ENCODE measurements at regions not wholly inside any gene's neighbourhood (a gene's known extent, or its start where the extent isn't known, plus 50 kb on each side); places are given as distances from the start of the nearest gene placed in this dataset.

DNA sequence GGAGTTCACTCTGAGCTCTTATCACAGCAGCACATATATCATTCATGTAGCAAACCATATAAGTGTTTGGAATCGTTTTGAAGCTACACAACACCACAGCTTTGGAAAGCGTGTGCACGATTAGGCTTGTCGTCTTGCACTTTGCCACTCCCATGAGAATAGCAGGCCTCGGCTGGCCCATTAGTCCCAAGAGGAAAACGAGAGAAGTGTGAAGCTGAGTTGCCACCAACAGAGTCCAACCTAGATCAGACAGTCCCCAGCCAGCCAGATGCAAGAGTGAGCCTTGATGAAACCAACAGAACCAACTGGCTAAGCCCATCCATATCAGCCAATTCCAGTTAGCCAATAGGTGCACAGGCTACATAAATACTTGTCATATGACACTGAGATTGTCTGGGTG, 238.4 kb downstream of the C1orf94 start:
- no peak for DNase-seq

DNA sequence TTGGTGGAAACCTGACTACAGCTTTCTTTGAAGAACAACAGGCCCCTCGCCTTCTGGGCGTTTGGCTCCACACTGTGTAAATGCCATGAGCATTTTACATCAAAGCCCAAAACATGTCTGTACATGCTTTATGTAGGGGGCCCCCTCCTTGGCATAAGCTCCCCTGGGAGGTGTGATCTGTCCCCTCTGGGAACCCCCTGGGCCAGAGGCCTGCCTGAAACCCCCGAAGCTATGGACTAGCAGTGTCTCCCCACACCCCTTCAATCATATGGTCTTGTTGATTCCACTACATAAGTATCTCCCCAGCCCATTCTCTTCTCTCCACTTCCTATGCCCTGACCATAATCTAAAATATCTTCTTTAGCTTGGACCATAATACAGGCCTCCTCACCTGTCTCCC, 241.5 kb downstream of the C1orf94 start:
- no peak for DNase-seq

DNA sequence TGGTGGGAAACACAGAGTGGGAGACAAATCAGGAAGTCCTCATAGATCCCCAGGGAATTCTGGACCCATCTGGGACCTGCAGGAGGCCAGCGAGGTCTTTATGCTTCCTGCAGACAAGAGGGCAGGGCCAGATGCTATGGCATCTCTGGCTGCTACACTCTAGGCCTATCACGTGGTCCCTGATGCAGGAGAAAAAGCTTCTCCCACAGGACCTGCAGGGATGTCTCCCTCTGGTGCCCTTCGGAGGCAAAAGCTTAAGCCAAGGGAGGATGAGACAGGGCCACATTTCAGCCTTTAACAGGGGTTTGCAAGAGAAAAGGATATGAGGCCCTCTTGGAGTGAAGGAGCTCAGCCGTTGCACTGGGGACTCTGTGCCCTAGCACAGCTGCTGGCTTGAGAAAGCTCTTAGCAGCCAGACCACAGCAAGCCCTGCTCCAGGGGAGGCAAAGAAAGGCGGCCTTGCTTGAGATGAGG, 243.0 kb downstream of the C1orf94 start:
- no peak for DNase-seq

GRCh38 chr1:34425046-34425445, 248.3 kb downstream of the C1orf94 start:
- no peak for DNase-seq

- DNase-seq, result no peak
Measured at GRCh38 chr1:34425785-34426184, 249.1 kb downstream of the C1orf94 start.

DNA sequence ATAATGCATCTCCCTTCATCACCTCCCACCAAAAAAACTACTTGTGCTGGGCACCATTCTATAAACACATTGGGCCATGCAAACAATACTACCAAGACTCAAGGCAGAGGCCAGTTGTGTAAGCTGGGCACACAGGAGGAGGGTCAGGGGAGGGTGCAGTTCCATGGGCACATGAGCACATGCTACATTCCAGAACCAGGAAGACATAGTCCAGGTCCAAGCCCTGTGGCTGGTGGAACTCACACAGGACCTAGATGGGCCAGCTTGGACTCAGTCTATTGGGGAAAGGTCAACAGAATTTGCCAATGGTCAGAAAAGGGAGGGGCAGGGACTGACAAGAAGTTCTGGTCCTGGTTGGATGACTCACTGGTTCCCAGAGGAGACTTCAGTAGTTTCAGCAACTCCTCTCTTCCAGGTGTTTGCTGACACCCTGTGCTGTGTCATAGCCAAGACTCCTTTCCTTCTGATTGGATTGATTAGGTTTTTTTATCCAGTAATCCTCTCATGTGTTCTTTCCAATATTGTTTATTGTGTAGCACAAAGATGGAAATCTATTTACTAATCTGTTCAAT, 249.7 kb downstream of the C1orf94 start:
- DNase-seq, result no peak

GRCh38 chr1:34427170-34427569, 250.5 kb downstream of the C1orf94 start:
- DNase-seq, result no peak

GRCh38 chr1:34433099-34433498, 256.4 kb downstream of the C1orf94 start:
- DNase-seq, result no peak

GRCh38 chr1:34436836-34437235, 260.1 kb downstream of the C1orf94 start:
- DNase-seq, result no peak

DNA sequence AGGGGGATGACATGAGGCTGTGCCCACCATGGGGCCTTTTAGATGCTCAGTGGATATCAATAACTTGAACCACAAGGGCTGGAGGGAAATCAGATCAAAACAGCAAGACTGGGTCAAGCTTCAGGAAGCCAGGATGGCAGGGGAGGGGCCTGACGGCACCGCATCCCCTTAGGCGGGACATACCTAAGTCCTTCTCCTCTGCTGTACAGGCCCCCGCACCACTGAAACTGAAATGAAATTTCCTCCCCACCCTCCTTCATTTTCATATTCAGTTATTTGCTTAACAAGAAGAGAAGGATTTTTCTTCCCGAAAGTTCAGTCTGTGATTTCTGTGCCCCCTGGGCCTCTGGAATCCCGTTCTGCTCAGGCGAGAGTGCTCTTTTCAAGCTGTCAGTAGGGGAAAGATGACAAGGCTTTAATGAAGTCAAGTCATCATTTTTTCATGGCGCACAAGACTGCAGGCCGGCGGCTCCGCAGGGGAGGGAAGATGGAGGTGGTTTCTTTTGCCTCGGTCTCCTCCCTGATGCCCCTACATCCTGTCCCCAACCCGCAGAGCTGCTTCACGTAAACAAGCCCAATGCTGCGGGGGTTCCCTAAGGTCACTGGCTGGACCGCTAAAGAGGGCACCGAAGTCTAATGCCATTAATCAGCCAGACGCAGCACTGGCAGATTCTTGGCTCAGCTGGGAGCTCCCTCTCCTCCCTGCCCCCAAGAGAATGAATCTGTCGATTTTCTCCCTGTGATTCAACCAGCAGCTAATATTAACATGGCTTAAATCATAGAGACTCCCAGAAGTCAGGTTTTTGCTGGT, 264.8 kb downstream of the C1orf94 start:
- DNase-seq, result no peak

DNA sequence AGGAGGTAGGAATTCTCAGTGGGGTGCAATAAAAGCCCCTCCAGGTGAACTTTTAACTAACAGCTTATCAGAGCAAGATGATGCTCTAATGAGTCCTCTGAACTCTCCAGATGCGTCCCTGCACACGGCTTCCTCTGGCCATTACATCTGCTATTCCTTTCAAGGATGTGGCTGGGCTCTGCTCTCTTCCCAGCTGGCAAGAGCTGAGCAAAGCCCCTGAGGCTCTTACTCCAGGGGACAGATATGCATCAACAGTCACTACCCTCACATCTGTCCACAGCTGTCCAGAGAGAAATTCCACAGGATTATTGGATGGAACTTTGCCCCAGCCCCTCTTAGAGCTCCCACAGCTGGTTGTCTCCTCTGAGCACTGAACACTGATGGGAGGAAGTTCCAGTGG, 267.8 kb downstream of the C1orf94 start:
- no peak for DNase-seq

DNA sequence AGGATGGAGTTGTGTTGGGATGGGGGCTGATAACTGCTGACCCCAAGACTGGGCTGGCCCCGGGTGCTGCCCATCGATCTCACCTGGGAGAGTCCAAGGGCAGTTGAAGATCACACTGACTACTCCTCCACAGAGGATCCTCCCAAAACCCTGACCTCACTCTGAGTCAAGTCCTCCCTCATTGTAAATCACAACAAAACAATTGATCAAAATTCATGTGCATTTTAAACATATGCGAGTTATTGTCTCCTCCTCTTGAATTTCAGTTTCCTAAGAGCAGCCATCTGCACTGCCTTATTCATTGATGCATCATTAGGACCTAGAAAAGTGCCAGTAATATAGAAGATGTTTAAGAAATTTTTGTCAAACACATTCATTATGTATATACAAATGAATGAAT, 273.6 kb downstream of the C1orf94 start:
- no peak for DNase-seq

DNA sequence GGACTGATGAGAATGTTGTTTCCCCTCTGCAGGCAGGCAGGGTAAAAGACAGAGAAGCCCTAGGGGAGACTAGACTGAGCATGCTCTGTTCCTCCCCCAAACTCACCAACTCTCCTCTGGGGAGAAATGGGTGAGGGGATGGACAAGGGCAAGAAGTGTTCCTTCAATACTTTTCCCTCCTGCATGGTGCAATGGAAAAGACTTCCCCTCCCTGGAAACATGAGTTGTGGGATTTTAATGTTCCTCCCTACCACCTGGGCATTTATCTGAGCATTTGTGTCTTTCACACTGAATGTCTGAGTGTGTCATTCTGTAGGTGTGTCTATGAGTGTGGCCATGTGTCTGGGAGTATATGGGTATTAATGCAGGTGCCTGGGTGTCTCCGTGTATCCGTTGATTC, 275.7 kb downstream of the C1orf94 start:
- no peak for DNase-seq

- no peak for DNase-seq
Measured at GRCh38 chr1:34455121-34455520, 278.4 kb downstream of the C1orf94 start.

DNA sequence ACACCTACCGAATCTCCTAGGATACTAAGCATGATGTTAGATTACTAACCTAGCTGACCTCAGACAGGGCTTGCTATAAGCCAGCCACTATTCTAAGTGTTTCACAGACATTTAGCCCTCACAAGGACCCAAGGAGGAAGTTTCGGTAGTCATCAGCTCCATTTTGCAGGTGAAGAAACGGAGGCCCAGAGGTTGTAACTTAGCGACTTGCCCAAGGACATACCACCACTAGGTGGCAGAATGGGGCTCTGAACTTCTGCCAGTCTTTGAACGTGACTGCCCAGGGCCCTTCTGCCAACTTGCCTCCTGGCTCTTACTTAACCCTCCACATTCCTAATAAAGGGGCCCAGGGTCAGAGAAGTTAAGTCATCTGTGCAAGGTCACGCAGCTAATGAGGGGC, 283.5 kb downstream of the C1orf94 start:
- peak; percentile 26 for DNase-seq

DNA sequence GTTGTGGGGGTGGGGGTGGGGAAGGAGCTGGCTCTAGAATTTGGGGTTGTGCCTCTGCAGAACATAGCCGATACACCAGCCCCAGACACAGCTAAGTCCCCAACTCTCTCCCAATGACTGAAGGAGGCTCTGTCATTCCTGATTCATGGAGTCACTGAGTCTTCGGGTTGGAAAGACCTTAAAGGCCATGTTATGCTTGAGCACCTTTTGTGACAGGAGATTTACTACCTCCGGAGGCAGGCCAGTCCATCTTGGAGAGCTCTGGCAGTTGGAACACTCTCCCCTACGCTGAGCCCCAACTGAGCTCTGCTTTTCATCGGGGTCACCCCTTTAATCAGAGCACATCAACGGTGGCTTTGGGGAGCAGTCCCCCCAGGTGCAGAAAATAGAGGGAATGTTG, 284.4 kb upstream of the GJB5 start:
- DNase-seq, result no peak

- no peak for DNase-seq
Measured at GRCh38 chr1:34474566-34474965, 280.3 kb upstream of the GJB5 start.

DNA sequence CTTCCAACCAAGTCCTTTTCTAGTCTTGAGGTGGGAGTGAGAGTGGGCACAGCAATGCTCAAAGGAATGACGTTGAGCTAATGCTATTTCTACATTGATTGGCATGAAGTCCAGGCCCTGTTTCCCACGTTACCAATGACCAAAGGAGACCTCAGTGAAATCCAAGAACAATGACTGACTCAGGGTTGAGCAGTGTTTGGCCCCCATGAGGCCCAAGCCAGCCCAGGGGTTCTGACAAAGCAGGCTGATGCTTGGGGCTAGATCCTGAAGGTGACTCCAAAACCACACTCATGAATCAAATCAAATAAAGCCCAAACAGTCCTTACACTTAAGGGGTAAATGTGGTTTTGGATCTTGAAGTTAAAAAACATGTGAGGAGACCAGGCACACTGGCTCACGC, 278.5 kb upstream of the GJB5 start:
- DNase-seq, result no peak

DNA sequence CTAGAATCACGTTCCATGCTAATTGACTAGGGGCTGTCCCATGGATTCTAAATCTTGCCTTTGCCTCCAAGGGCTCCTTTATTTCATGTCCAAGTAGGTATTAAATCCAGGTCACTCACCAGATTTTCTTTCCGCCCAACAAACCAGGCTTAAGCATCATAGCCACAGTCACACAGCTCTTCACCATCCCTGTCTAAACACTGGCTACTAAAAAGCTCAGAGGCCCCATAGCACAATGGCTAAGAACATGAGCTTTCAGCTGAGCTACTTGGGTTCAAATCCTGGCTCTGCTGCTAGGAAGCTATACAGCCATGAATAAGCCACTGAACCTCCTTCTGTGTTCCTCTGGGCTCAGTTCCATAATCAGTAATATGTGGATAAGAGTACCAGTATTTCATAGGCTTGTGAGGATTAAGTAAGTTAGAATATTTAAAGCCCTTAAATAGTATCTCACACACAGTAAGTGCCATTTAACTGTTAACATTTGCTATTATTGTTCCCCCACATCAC, 277.2 kb upstream of the GJB5 start:
- DNase-seq, result no peak

GRCh38 chr1:34478515-34479076, 276.3 kb upstream of the GJB5 start:
- no peak for DNase-seq

DNA sequence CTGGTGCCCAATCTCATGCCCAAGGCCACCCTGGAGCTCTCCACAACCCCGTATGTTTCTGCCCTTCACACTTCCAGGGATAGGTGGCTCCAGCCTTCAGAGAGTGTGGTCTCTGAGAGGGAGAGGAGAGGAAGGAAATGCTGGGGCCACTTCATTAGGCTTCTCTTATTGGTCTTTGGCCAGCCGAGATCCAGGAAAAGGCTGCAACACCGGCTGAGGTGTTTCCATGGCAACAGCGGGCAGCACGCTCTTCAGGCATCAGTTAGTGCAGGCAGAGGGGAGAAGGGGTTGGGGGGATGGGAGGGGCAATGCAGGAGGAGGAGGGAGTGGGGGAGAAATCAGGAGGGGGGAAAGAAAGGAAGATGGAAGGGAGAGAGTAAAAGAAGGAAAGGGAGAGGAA, 275.1 kb upstream of the GJB5 start:
- no peak for DNase-seq

GRCh38 chr1:34488080-34488708, 266.7 kb upstream of the GJB5 start:
- DNase-seq, result no peak

GRCh38 chr1:34500451-34500850, 254.4 kb upstream of the GJB5 start:
- DNase-seq, result no peak

DNA sequence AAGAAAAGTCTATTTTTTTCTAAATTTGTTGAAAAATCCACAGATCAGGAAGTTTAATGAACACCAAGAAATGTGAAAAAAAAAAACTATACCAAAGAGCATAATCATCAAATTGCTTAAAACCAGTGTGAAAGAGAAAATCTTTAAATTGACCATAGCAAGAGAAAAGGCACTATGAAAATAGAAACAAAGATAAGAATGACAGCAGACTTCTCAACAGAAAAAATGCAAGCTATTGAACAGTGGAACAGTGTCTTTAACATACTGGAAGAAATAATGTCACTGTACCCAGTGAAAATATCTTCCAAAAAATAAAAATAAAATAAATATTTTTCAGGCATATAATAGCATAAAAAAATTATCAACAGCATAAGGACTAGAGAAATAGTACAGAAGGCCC, 243.0 kb upstream of the GJB5 start:
- DNase-seq, result no peak

Measured in activated CD8-positive, alpha-beta memory T cell treated with anti-CD3 and anti-CD28 coated beads, Interleukin-2, amount 50 U/mL, for 4 hours (primary cell).